IMR-90 (cell line): ENCODE measurements at regions not wholly inside any gene's neighbourhood (a gene's known extent, or its start where the extent isn't known, plus 50 kb on each side); places are given as distances from the start of the nearest gene placed in this dataset.

Experiments used
- ATAC-seq: fragments of 200-7000 bp; cut with Tn5 transposase; 2 replicates; pipeline ENCODE4 v1.9.1; 2020; ENCODE audit warnings: low read depth, mild to moderate bottlenecking, moderate library complexity
- BruUV-seq: library from RNA; stranded (reverse); fragments of 400-500 nt; replicated peaks from 2 replicates; lab custom pipeline; 2021; lab: Mats Ljungman, UMichigan
- CTCF ChIA-PET: fragments of 300-600 bp; formaldehyde crosslinking; extraction: SDS; loops from one replicate; lab custom pipeline; 2021; ENCODE audit warnings: antibody characterized with exemption; lab: Yijun Ruan, JAX
- POLR2A ChIA-PET: fragments of 300-600 bp; sonication (Branson Sonifier 250); formaldehyde crosslinking; loops from one replicate; lab custom pipeline; 2022; ENCODE audit warnings: antibody characterized with exemption; ENCODE audit not compliant: unreplicated experiment; lab: Charles Lee
- DNase-seq: peaks from one replicate; pipeline ENCODE4 v3.0.0; 2013
- H2AFZ ChIP-seq: replicated peaks from 2 replicates; pipeline ENCODE3; 2013; ENCODE audit warnings: low read length, mild to moderate bottlenecking; ENCODE audit not compliant: poor library complexity
- H2AK5ac ChIP-seq: 2 replicates; pipeline ENCODE4 v1.6.1; 2013; ENCODE audit warnings: low read depth, low read length, inconsistent platforms
- H2AK9ac ChIP-seq: replicated peaks from 2 replicates; pipeline ENCODE3; 2013; ENCODE audit warnings: mild to moderate bottlenecking, low read depth, low read length, moderate library complexity; ENCODE audit not compliant: poor library complexity
- H2BK120ac ChIP-seq: 2 replicates; pipeline ENCODE4 v1.6.1; 2013; ENCODE audit warnings: low read depth, low read length, inconsistent platforms
- H2BK15ac ChIP-seq: 3 replicates; pipeline ENCODE4 v1.6.1; 2013; ENCODE audit warnings: low read depth, low read length, inconsistent platforms
- H2BK20ac ChIP-seq: 2 replicates; pipeline ENCODE4 v1.6.1; 2013; ENCODE audit warnings: low read depth, mild to moderate bottlenecking, inconsistent platforms, low read length, moderate library complexity
- H2BK5ac ChIP-seq: 2 replicates; pipeline ENCODE4 v1.6.1; 2013; ENCODE audit warnings: mild to moderate bottlenecking, low read depth, low read length, inconsistent platforms; ENCODE audit not compliant: poor library complexity, severe bottlenecking
- H3K14ac ChIP-seq: replicated peaks from 2 replicates; pipeline ENCODE4 v1.6.1; 2013; ENCODE audit warnings: low read depth, low read length, inconsistent platforms
- H3K18ac ChIP-seq: 2 replicates; pipeline ENCODE4 v1.6.1; 2013; ENCODE audit warnings: low read depth, low read length, control low read depth
- H3K23ac ChIP-seq: 2 replicates; pipeline ENCODE4 v1.6.1; 2013; ENCODE audit warnings: low read depth, low read length, inconsistent platforms
- H3K27ac ChIP-seq: 2 replicates; pipeline ENCODE4 v1.5.1; 2013; ENCODE audit warnings: mild to moderate bottlenecking, control low read depth, low read length; ENCODE audit not compliant: insufficient read depth
- H3K27me3 ChIP-seq: 2 replicates; pipeline ENCODE4 v1.6.1; 2013; ENCODE audit warnings: low read length; ENCODE audit not compliant: control insufficient read depth, insufficient read depth
- H3K36me3 ChIP-seq: 2 replicates; pipeline ENCODE4 v1.6.1; 2013; ENCODE audit warnings: low read length, mixed read lengths; ENCODE audit not compliant: control insufficient read depth, insufficient read depth
- H3K4ac ChIP-seq: 2 replicates; pipeline ENCODE4 v1.6.1; 2013; ENCODE audit warnings: low read depth, low read length, inconsistent platforms
- H3K4me1 ChIP-seq: 2 replicates; pipeline ENCODE4 v1.6.1; 2013; ENCODE audit warnings: low read length, mixed read lengths; ENCODE audit not compliant: control insufficient read depth, insufficient read depth
- H3K4me2 ChIP-seq: 2 replicates; pipeline ENCODE4 v1.6.1; 2013; ENCODE audit warnings: low read depth, mild to moderate bottlenecking, control low read depth, low read length, moderate library complexity
- H3K4me3 ChIP-seq: 2 replicates; pipeline ENCODE4 v1.5.1; 2013; ENCODE audit warnings: low read depth, mild to moderate bottlenecking, control low read depth, low read length, moderate library complexity; ENCODE audit not compliant: insufficient read depth
- H3K56ac ChIP-seq: 2 replicates; pipeline ENCODE4 v1.6.1; 2013; ENCODE audit warnings: low read length, inconsistent platforms; ENCODE audit not compliant: insufficient read depth; ENCODE audit errors: extremely low read depth
- H3K79me1 ChIP-seq, 2 experiments: 2 replicates each; pipeline ENCODE4 v1.6.1; 2013; ENCODE audit warnings: low read length in 2 of 2, inconsistent platforms in 1 of 2, low read depth in 1 of 2
- H3K9ac ChIP-seq: 2 replicates; pipeline ENCODE4 v1.6.1; 2013; ENCODE audit warnings: low read depth, low read length, control low read depth
- H3K9me1 ChIP-seq: 2 replicates; pipeline ENCODE4 v1.6.1; 2013; ENCODE audit warnings: low read length, inconsistent platforms; ENCODE audit not compliant: insufficient read depth
- H3K9me3 ChIP-seq: 2 replicates; pipeline ENCODE4 v1.6.1; 2013; ENCODE audit warnings: low read length; ENCODE audit not compliant: control insufficient read depth, insufficient read depth
- H4K20me1 ChIP-seq: 2 replicates; pipeline ENCODE4 v1.6.1; 2013; ENCODE audit warnings: low read length, inconsistent platforms; ENCODE audit not compliant: insufficient read depth
- H4K5ac ChIP-seq: 2 replicates; pipeline ENCODE4 v1.6.1; 2013; ENCODE audit warnings: mild to moderate bottlenecking, low read depth, low read length, control low read depth
- H4K8ac ChIP-seq, 2 experiments: 2 replicates each; pipeline ENCODE4 v1.6.1; 2013; ENCODE audit warnings: low read depth in 2 of 2, low read length in 2 of 2, control low read depth in 1 of 2, inconsistent platforms in 1 of 2
- H4K91ac ChIP-seq: 2 replicates; pipeline ENCODE4 v1.6.1; 2013; ENCODE audit warnings: low read depth, low read length, inconsistent platforms; ENCODE audit not compliant: insufficient read depth
- CEBPB ChIP-seq: IDR thresholded peaks from 2 replicates; pipeline ENCODE4 v1.6.1; 2012; ENCODE audit warnings: low read depth, low read length, improper control_type of control experiment
- CHD1 ChIP-seq: IDR thresholded peaks from 2 replicates; pipeline ENCODE4 v1.6.1; 2012; ENCODE audit warnings: low read depth, low read length, improper control_type of control experiment
- FOS ChIP-seq: fragments of 150-350 bp; IDR thresholded peaks from 2 replicates; pipeline ENCODE4 v1.6.1; 2016; ENCODE audit warnings: low read depth, low read length
- MAZ ChIP-seq: IDR thresholded peaks from 2 replicates; pipeline ENCODE4 v1.6.1; 2012; ENCODE audit warnings: low read depth, mild to moderate bottlenecking, low read length, improper control_type of control experiment, moderate library complexity, borderline replicate concordance
- NFE2L2 ChIP-seq: fragments of 150-350 bp; IDR thresholded peaks from 2 replicates; pipeline ENCODE4 v1.6.1; 2016; ENCODE audit warnings: low read depth, mild to moderate bottlenecking, low read length
- POLR2A ChIP-seq: IDR thresholded peaks from 2 replicates; pipeline ENCODE4 v1.6.1; 2012; ENCODE audit warnings: mild to moderate bottlenecking, low read depth, low read length
- RCOR1 ChIP-seq: IDR thresholded peaks from 2 replicates; pipeline ENCODE4 v1.6.1; 2012; ENCODE audit warnings: mild to moderate bottlenecking, low read length, improper control_type of control experiment; ENCODE audit not compliant: insufficient replicate concordance
- SMC3 ChIP-seq: fragments of 150-350 bp; IDR thresholded peaks from 2 replicates; pipeline ENCODE4 v1.6.1; 2016; ENCODE audit warnings: low read depth, mild to moderate bottlenecking, antibody characterized with exemption, low read length, moderate library complexity
- WGBS, 2 experiments: methylation state at CpG; one replicate each; pipeline versions ENCODE4 v1.1.5 to v1.1.7; 2013; ENCODE audit warnings: missing lambda C conversion rate in 2 of 2; ENCODE audit not compliant: insufficient read length in 1 of 2; ENCODE audit errors: extremely low coverage in 2 of 2; 5-methylcytosine and 5-hydroxymethylcytosine counted together
- dilution Hi-C: fragments of 300-500 bp; cut with HindIII; formaldehyde crosslinking; loops from one replicate; pipeline ENCODE4 v1.14.3; 2018; ENCODE audit warnings: low sequenced_read_pairs; ENCODE audit not compliant: unreplicated experiment
- in situ Hi-C: fragments of 300-500 bp; cut with MboI; formaldehyde crosslinking; loops from 3 replicates; pipeline ENCODE4 v1.14.3; 2019; ENCODE audit warnings: low sequenced_read_pairs, inconsistent platforms, mixed read lengths
- intact Hi-C: fragments of 100-400 bp; cut with micrococcal nuclease; formaldehyde crosslinking; loops from 2 replicates; pipeline ENCODE4 v1.10.0; 2022

DNA sequence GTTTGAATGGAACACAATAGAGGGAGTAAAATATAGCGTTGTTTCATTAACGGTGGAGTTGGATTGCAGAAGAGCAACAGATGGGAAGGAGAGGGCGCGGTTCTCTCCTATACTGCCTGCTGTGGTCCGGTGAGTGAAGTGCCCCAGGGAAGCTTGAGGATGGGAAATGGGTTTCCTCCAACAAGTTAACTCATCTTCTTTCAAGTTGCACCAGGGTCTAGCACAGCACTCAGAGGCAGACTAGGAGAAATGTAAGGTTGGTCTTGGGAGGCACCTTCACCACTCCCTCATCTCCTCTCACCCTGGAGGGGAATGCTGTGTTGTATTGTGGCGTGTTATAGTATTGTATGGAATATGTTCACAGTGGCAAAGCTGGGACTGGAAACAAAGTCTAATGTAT is 96.9 kb upstream of the SLC24A3 start:
- H3K9me1 ChIP-seq = no peaks in the 10 kb centered on the region
- no CpG with 5 or more reads among the region's 6 CpGs for WGBS, 2 experiments
- dilution Hi-C loops = no loop called here
- H4K20me1 ChIP-seq = no peaks in the 10 kb centered on the region
- H3K36me3 ChIP-seq = no peaks in the 10 kb centered on the region
- H3K27me3 ChIP-seq = no peaks in the 10 kb centered on the region
- DNase-seq = no peak
- H3K4me3 ChIP-seq = no peak overlapping the region
- H2BK15ac ChIP-seq = no peak overlapping the region
- H3K14ac ChIP-seq = no peak overlapping the region
- H3K27ac ChIP-seq = no peak overlapping the region
- no peak overlapping the region for H2AK5ac ChIP-seq
- H4K8ac ChIP-seq = no peak overlapping the region
- intact Hi-C loops = no loop called here
- H2AFZ ChIP-seq = no peak overlapping the region
- no peak overlapping the region for H3K23ac ChIP-seq
- no peak overlapping the region for H3K4ac ChIP-seq
- H3K9ac ChIP-seq = no peak overlapping the region
- no TSS peak for BruUV-seq
- no peak for ATAC-seq
- H3K18ac ChIP-seq = no peak overlapping the region
- TF ChIP-seq CEBPB (no peak), POLR2A (no peak), MAZ (no peak), NFE2L2 (no peak), RCOR1 (no peak), CHD1 (no peak), FOS (no peak), SMC3 (no peak)
- CTCF ChIA-PET = no interaction called here
- POLR2A ChIA-PET = no interaction called here
- no peak overlapping the region for H4K91ac ChIP-seq
- no peak overlapping the region for H3K4me2 ChIP-seq
- H2BK120ac ChIP-seq = no peak overlapping the region
- in situ Hi-C loops = no loop called here
- H3K79me1 ChIP-seq = no peaks in the 10 kb centered on the region
- H2BK5ac ChIP-seq = no peak overlapping the region
- no peak overlapping the region for H2AK9ac ChIP-seq
- no peak overlapping the region for H2BK20ac ChIP-seq
- peaks cover 10% of the 10 kb centered on the region for H3K9me3 ChIP-seq
- H3K4me1 ChIP-seq = no peaks in the 10 kb centered on the region
- no peak overlapping the region for H3K56ac ChIP-seq
- no peak overlapping the region for H4K5ac ChIP-seq
